ENCODE measurements at regions not wholly inside any gene's neighbourhood (a gene's known extent, or its start where the extent isn't known, plus 50 kb on each side); places are given as distances from the start of the nearest gene placed in this dataset.
A peak's percentile ranks its signal among the peaks of the same experiment; 100 is the strongest.
"Not testable (repeated sequence)": the region's sequence is repeated elsewhere in the genome, so short reads cannot be mapped to it uniquely, and the experiment has no call there.

DNA sequence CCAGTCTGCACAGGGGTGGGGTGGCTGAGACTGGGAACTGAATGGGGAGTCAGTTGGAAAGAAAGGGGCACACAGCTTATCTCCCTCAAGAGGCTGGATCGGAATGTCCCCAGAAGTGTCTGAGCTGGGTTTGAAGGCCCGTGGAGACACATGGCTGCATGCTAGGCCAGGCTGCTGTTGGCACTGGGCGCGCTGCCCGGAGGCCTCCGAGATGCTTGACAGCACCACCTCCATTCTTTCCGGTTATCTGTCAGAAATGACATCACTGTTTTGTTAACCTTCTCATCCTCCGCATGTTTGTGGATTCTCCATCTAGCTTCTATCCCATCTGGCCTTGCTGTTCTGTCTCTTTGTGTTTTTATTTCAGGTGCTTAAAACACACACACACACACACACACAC is 85.5 kb downstream of the APIP start:
- no peak for DNase-seq

DNA sequence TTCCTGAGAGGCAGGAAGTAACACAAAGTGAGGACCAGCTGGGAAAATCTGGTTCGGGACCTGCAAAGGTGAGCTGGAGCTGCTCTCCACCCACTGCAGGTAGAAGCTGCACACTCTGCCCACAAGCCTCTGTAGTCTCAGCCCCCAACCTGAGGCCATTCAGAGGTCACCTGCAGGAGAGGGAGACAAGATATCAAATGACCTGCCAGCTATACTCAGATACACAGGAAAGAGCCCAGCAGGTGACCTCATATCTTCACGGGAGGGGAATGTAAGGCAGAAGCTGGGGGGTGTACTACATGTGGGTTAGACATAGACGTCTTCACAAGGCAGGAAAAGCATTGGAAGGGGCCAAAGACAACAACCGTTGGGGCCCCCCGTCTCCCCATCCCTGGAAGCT is 86.1 kb downstream of the APIP start:
- no peak for DNase-seq

DNA sequence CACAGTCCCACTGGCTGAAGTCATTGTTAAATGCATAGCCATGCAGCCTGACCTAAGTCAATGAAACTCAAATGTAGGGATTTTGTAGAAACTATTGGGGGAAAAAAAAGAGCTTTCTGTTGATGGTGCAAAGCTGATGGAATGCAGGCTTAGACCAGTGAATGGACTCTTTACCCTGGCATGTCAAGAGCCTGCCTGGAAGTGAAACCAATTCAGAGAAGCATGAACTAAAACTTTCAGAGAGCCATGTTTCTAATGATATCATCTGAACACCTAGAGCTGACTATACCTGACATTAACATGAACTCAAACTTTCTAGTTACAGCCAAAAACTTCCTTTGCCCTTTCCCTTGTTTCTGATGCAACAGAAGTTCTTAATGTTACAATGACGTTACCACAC is 89.0 kb downstream of the APIP start:
- no peak for DNase-seq

DNA sequence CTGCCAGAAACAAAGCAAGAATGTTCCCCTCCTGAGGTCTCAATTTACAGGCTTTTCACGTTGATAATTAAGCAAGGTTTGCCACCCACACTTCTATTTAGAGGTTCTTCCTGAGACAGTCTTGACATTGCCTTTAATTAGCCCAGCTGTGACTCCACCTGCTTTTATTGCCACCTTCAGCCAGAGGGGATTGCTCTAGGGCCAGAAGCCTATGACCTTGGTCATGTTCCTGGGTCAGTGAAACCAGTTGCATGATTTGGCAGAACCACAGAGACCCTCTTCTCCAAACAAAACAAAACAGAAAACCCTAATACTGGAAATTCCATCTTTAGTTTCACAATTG is 89.8 kb downstream of the APIP start:
- no peak for DNase-seq

DNA sequence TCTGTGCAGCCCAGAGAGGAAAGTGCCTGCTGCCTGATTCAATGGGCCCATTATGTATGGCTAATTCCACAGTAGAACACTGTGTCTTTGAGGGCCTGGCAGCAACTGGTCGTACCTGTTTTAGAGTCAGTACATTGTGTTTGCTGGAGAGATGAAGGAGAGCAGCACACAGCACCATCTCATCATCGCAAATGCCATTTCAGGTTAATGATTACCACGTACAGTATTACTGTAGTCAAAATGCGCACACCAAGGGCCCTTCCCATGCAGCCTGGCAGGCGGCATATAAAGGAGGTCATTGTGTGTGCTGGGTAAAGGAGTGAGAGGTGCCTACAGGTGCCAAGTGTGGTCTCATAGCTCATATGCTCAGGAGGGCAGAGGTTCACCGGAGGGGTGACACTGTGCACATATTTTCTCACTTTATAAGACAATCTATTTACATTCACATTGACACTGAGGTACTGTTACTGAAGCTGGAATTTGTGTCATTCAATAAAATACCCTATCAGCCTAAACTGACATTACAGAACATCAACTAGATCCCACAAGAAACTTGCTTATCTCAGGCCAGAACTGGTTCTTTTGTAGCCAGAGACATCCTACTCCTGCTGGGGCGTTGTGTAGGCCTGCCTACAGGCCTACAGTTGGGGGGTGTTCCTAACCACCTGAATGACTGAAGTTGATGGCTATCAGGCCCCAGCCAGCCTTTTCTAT is 90.4 kb downstream of the APIP start:
- no peak for DNase-seq

DNA sequence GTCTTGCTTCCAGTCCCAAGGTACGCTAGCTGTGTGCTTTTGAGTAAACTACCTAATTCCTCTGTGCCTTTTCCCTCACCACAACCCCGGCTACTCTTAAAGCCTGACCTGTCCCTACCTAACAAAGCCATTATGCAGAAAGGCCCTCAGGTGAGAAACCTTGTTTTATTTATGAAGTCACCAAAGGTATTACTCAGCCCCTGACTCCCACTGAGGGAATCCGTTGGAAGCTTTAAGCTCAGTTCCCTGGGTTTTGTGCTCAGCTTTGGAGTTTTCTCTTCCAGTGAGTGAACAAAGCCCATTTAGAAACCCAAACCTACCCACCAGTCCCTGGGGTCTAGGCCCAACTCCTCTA is 90.9 kb downstream of the APIP start:
- DNase-seq = no peak

DNA sequence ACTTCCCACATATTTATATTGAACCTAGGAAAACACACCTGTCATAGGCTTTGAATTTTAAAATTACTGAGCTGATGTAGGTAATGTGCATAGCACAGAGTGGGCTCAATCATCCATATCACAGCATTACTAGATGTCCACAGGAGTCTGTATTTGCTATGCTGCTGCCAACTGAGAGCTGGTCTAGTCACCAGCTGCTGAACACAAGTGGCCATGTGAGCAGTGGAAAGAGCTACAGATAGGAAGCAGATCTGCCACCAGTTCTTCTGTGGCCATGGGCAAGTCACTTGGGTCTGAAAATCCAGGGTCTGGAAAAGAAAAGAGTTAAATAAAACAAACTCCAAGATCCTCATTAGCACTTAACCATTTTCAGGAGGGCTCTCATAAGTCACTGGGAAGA is 91.8 kb downstream of the APIP start:
- DNase-seq = no peak

DNA sequence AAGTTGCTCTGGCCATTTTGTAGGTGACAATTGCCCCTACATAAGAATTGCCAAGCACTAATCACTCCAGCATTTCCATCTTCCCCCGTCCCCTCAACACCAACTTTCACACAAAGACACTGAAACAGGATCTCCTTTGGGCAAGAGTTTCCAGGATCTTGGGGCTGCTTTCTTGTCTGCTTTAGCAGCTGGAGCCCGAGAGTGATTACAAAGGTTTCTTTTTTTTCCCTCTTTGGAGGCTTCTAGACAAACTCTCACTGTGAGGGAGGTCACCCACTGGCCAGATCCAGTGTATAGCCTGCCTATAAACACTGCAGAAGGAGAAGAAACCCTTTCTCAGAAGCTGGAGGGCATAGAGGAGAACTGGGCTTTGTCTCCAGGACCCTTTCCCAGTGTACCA is 92.5 kb downstream of the APIP start:
- DNase-seq = no peak

DNA sequence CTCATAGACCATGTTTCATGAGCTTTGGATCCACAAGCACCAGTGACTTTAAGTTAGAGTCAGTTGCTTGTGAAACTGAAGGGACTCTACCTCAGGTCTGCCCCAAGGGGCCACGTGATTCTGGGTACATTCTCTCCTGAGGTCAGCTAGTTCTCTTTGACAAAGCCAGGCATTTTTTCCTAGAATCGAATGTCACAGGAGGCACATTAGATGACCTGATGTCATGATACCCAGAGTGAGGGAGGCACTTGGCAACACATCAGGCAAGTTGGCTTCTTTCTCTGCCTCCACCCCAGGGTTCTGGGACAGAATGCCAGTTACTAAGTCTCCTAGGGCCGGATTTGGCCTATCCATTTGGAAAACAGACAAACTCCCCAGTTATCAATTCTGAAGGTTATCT is 93.0 kb downstream of the APIP start:
- DNase-seq = no peak

DNA sequence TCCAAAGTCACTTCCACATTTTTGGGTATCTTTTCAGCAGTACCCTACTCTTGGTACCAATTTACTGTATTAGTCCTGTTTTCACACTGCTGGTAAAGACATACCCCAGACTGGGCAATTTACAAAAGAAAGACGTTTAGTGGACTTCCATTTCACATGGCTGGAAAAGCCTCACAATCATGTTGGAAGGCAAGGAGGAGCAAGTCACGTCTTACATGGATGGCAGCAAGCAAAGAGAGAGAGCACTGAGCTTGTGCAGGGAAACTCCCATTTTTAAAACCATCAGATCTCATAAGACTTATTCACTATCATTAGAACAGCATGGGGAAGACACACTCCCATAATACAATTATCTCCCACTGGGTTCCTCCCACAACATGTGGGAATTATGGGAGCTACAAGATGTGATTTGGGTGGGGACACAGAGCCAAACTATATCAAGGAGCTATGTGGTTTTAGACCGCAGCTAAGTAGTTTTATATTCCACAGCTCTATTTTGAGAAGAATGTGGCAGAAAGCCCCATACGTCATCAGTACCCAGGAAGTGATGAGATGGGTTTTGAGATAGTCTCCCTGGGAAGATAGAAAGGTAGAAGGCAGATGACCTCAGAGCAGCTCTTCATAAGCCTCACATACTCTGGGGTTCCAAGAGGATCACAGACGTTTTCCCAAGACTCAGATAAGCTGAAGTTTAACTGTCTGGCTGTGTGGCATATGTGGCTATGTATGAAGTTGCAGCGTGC is 96.3 kb downstream of the APIP start:
- peak in 1 of 6 experiments; percentile 4 for DNase-seq

DNA sequence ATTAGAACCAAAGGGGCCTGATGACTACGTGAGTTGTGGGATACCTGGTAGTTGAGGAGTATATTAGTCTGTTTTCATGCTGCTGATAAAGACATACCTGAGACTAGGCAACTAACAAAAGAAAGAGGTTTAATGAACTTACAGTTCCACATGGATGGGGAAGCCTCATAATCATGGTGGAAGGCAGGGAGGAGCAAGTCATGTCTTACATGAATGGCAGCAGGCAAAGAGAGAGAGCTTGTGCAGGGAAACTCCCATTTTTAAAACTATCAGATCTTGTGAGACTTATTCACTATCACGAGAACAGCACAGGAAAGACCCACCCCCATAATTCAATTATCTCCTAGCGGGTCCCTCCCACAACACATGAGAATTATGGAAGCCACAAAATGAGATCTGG is 98.4 kb downstream of the APIP start:
- not testable (repeated sequence) for DNase-seq

DNA sequence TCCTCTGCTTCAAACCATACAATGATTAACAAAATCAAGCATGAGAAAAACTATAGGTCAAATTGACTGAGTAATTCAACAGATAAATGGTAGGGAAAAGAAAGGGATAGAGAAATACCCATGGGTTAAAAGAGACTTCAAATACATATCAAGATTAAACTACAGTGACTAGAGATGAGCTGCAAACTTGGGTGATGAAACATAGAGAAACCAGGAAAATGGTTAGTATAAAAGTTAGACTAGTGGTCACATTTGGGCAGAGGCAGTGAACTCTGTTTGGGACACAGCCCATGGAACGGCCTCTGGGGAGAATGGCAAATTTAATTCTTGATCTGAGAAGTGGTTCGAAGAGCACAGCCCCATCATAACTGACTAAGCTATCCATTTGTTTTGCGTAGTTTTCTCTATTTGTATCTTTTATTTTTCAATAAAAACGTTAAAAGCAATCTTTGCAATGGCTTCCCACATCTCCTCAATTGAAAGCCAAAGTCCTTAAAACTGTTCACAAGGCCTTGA is 99.4 kb downstream of the APIP start:
- no peak for DNase-seq

DNA sequence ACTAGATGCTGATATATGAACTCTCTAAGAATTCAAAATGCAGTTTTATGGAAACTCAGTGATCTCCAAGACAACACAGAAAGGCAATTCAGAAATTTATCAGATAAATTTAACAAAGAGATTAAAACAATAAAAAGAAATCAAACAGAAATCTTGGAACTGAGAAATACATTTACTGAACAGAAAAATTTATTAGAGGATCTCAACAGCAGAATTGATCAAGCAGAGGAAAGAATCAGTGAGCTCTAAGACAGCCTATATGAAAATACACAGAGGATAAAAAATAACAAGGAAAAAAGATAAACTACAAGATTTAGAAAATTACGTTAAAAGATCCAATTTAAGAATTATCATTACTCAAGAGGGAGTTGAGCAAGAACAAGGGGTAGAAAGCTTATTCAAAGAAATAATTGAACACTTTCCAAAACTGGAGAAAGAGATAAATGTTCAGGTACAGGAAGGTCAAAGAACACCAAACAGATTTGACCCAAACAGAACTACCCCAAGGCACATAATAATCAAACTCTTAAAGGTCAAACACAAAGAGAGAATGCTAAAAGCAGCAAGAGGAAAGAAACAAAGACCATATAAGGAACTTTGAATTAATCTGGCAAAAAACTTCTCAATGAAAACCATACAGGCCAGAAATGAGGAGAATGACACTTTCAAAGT is 103.1 kb downstream of the APIP start:
- DNase-seq = no peak

DNA sequence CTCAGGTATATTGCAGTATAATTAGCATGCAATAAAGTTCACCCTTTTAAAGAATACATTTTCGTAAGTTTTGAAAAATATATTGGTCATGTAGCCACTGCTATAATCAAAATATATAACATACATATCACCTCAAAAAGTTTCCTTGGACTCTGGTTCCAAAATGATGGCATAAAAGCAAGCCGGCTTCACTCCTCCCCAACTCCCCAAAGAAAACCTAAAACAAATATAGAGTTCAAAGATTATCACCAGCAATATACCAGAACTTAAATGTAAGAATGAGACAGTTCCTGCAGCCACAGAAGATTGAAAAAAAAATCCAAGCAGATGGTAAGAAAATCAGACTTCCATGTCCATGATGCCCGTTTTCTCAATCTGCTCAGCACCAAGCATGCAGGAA is 104.3 kb downstream of the APIP start:
- no peak for DNase-seq

DNA sequence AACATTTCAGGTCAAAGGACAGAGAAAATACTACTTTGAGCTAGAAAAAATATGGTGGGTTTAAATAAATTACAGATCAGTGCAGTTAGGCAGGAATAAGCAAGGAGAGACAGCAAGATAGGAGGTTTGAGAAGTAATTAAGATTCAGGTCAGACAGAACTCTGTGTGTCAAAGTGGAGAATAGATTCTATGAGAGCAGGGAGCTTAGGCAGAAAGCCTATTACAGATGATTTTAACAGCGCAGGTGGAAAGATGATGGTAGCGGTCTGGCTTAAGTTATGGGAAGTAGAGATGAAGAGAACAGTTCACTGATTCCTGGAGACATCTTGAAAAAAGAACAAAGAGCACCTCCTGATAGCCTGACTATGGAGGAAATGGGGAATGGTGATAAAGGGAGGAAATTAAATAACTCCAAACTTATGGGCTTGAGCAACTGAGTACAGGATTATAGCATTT is 106.0 kb downstream of the APIP start:
- no peak for DNase-seq

DNA sequence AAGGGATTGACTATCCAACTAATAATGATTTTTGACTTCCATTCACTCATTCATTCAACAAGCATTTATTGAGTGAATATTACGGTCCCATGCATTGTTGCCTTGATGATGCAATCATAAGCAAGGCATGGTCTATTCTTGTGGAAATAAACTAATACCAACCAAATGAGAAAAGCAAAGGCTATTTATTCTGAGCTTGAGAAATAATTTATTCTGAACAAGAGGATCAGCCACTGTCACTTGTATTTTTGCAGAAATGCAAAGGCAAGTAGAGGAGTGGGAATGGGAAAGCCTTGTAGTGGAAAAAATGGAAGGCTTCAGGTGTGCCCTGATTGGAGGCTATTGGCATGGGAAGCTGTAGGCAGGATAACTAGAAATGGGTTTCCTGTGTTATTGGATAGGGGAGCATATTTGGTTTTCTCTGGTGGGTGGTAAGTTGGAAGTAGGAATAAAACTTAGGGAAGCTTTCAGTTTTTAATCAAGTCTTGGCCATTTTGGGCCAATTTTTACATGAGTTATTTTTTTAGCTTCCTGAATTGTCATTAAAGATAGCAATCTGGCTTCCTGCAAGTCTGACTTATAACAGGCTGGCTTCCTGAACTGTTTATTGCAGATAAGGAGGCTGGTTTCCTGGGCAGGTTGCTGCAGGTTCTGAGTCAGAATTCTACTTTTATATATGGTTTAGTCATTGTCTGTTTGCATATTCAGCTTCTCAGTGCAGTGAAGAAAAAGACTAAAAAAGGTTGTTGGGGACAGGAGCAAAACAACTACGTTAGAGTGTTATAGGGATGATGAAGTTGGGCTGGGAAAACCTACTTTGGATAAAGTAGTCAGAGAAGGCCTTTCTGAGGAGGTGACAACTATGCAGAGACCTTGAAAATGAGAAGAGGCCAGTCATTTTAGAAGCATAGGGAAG is 106.7 kb downstream of the APIP start:
- DNase-seq = no peak

DNA sequence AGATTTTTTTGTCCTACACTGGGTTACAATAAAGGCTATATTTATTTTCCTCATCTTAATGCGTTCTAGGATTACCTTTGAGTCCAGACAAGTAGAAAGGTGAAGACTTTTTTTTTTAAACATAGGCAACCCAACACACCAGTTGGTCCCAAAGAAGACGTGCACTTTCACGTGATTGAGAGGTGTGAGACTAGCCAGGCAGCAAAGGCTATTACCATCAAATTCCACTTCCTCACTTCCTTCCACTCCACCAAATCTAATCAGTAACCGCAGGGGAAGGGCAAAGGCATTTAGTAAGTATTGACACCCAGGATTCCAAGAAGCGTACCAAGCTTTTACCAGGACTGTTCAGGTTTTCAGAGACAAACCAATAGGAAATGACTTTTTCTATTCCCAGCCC is 109.3 kb downstream of the APIP start:
- no peak for DNase-seq

DNA sequence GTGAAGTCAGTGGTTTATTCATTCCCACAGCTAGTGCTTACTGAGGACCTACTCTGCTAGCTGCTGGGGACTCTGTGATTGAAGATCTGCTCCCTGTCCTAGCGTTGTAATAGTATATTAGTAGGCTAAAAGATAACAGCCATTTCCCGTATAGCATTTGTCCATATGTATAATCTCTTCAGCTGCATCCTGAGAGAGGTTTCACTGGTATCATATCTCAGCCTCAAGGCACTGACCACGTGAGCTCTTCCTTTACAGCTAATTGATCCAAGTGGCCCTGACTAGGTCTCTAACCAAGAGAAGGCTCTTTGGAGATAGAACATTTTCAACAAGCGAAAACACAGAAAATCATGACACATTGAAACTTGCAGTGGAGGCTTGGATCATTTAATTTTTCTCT is 110.2 kb downstream of the APIP start:
- DNase-seq = no peak

DNA sequence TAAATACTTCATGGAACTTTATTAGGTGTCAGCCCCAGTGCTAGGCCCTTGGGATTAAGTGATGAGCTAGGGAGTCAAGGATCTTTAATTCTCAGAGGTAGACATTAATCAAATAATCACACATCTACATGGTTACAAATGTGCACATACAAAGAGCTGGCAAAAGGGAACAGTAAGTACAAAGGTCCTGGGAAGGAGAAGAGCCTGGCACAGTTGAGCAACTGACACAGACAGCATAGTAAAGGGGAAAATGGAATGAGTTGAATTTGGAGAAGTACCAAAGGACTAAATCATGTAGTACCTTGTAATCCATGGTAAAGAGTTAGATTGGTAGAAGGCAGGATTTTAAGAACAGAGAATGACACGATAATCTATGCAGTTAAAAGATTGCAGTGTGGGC is 116.3 kb downstream of the APIP start:
- DNase-seq = no peak

DNA sequence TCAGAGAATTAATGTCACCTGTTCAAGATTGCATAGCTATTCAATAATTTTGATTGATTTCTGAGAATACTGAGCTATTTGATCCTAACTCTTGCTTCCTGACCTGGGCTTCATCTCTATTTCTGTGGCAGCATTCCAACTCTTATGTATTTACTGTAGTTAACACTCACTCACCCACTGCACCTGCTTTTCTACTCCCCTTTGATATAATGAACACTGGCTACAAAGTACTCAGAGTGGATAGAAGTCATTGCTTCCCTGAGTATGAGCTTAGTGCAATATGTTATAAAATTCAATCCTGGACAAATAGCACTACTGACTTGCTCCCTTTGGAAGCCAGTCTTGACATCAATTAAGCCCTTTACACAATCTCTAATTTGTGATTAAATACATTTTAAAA is 117.2 kb downstream of the APIP start:
- peak in 2 of 6 experiments; percentile 3 to 26 for DNase-seq

DNA sequence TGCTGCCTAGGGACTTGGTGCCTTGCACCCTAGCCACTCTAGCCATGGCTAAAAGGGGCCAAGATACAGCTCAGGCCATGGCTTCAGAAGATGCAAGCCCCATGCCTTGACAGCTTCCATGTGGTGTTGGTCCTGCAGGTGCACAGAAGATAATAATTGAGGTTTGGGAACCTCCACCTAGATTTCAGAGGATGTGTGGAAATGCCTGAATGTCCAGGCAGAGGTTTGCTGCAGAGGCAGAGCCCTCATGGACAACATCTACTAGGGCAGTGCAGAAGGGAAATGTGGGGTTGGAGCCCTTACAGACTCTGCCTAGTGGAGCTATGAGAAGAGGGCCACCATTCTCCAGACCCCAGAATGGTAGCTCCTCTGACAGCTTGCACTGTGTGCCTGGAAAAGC is 118.7 kb downstream of the APIP start:
- not testable (repeated sequence) for DNase-seq

DNA sequence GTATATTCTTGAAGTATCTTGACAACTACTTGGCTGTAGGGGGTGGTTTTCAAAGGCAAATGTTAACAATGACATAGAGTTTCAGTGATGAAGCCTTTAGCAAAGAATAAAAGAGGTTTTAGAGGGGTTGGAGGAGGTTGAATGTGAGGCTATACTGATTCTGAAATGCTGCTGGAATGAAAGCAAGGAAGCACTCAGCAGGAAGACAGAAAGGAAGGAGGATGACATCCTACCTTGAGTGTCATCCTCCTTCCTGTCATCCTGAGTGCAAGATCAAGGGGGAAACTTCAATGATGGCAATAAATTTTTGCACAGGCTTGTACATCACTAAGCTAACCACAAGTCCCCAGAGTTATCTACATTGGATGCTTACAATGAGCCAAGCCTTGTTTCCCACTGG is 120.5 kb downstream of the APIP start:
- DNase-seq = no peak

DNA sequence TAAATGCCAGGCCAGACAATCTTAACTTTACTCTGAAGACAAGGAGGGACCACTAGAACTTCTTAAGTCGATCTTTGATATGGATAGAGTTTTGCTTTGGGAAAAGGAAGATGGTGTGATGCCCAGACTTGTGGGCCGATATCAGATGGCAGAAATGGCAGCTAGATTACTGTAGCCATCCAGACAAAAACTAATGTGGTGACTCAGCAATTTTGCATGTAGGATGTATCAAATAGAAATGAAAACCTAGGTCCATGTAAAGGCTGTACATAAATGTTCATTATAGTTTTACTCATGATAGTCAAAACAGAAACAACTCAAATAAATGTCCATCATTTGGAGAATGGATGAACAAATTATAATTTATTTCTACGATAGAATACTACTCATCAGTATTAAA is 121.5 kb downstream of the APIP start:
- no peak for DNase-seq

Measured in stimulated activated naive CD4-positive, alpha-beta T cell (primary cell).